K562 (cell line): ENCODE measurements at regions not wholly inside any gene's neighbourhood (a gene's known extent, or its start where the extent isn't known, plus 50 kb on each side); places are given as distances from the start of the nearest gene placed in this dataset.

Experiments used
- ATAC-seq: fragments of 200-7000 bp; cut with Tn5 transposase; 3 replicates; pipeline ENCODE4 v1.9.1; 2020; ENCODE audit warnings: moderate library complexity
- BruUV-seq: library from RNA; stranded (reverse); fragments of 400-500 nt; replicated peaks from 2 replicates; lab custom pipeline; 2021; lab: Mats Ljungman, UMichigan
- CTCF ChIA-PET: fragments of 300-600 bp; formaldehyde crosslinking; extraction: SDS; loops from one replicate; lab custom pipeline; 2021; ENCODE audit warnings: low intra/inter-chr PET ratio; lab: Yijun Ruan, JAX
- POLR2A ChIA-PET: fragments of 300-600, 350-650 bp; sonication (Branson Sonifier 250); formaldehyde crosslinking; extraction: SDS; loops from one replicate; lab custom pipeline; 2021; ENCODE audit warnings: antibody characterized with exemption, inconsistent platforms; lab: Yijun Ruan, JAX
- DNase-seq, 4 experiments: peaks; one replicate each; pipeline versions ENCODE4 v3.0.0 to v3.0.0-alpha.2; 2011 to 2018; ENCODE audit warnings: low spot score in 3 of 4, mixed read lengths in 3 of 4; ENCODE audit errors: extremely low read depth in 1 of 4
- FAIRE-seq: peaks from 2 replicates; lab custom pipeline; 2011; peaks lifted over from hg19 to GRCh38; lab: Jason Lieb, UNC
- H2AFZ ChIP-seq: 2 replicates; pipeline ENCODE4 v1.6.0; 2011; ENCODE audit warnings: low read depth, low read length, control low read depth, inconsistent platforms
- H3K27ac ChIP-seq: fragments of 200-600 bp; 3 replicates; pipeline ENCODE4 v1.8.0; 2011; ENCODE audit warnings: low read depth, mild to moderate bottlenecking, control low read depth, inconsistent platforms, low read length, moderate library complexity, mixed read lengths; ENCODE audit errors: extremely low read depth
- H3K27me3 ChIP-seq, 2 experiments: fragments of 300-600 bp in 1 of 2; 2 replicates in 1 of 2; 3 replicates in 1 of 2; pipeline versions ENCODE4 v1.6.0 to v1.8.0; 2011; ENCODE audit warnings: inconsistent platforms in 2 of 2, low read length in 2 of 2, mild to moderate bottlenecking in 1 of 2, mixed read lengths in 1 of 2, moderate library complexity in 1 of 2; ENCODE audit not compliant: control insufficient read depth in 2 of 2, insufficient read depth in 2 of 2
- H3K36me3 ChIP-seq: fragments of 300-600 bp; 3 replicates; pipeline ENCODE4 v1.8.0; 2011; ENCODE audit warnings: mild to moderate bottlenecking, low read length, inconsistent platforms; ENCODE audit not compliant: control insufficient read depth, insufficient read depth
- H3K4me1 ChIP-seq, 2 experiments: fragments of 200-600 bp in 1 of 2; replicated peaks in 1 of 2; 2 replicates in 1 of 2; 3 replicates in 1 of 2; pipeline versions ENCODE4 v1.5.1 to v1.8.0; 2011; ENCODE audit warnings: inconsistent platforms in 2 of 2, low read length in 2 of 2, mild to moderate bottlenecking in 1 of 2, mixed read lengths in 1 of 2, moderate library complexity in 1 of 2; ENCODE audit not compliant: control insufficient read depth in 2 of 2, insufficient read depth in 2 of 2
- H3K4me2 ChIP-seq: 2 replicates; pipeline ENCODE4 v1.6.1; 2011; ENCODE audit warnings: low read length, control low read depth, inconsistent platforms, mixed read lengths; ENCODE audit not compliant: insufficient read depth
- H3K4me3 ChIP-seq: fragments of 200-600 bp; sonication (generic), shearing (Covaris generic); 2 replicates; pipeline ENCODE4 v1.5.1; 2016; ENCODE audit warnings: control low read depth, inconsistent platforms
- H3K79me2 ChIP-seq: fragments of 200-600 bp; 3 replicates; pipeline ENCODE4 v1.8.0; 2011; ENCODE audit warnings: low read length, inconsistent platforms; ENCODE audit not compliant: control insufficient read depth, insufficient read depth
- H3K9ac ChIP-seq, 2 experiments: 2 replicates each; pipeline versions ENCODE4 v1.6.0 to v1.6.1; 2011; ENCODE audit warnings: low read depth in 2 of 2, low read length in 2 of 2, control low read depth in 1 of 2, inconsistent platforms in 1 of 2, mild to moderate bottlenecking in 1 of 2, mixed read lengths in 1 of 2; ENCODE audit not compliant: insufficient read depth in 1 of 2
- H3K9me1 ChIP-seq: one replicate; pipeline ENCODE4 v1.6.0; 2011; ENCODE audit warnings: inconsistent platforms, mild to moderate bottlenecking, low read length, moderate library complexity; ENCODE audit not compliant: control insufficient read depth, insufficient read depth
- H3K9me3 ChIP-seq: replicated peaks from 2 replicates; pipeline ENCODE4 v1.5.1; 2011; ENCODE audit warnings: low read depth, low read length, inconsistent platforms; ENCODE audit not compliant: control insufficient read depth, insufficient read depth
- H4K20me1 ChIP-seq: replicated peaks from 2 replicates; pipeline ENCODE4 v1.6.1; 2011; ENCODE audit warnings: low read length, inconsistent platforms, mixed read lengths; ENCODE audit not compliant: control insufficient read depth, insufficient read depth
- BCL6 ChIP-seq: fragments of 250-450 bp; sonication (Bioruptor Pico); IDR thresholded peaks from 2 replicates; pipeline ENCODE4 v1.4.0; 2020
- CAMTA2 ChIP-seq: fragments of 250-450 bp; sonication (Bioruptor Pico); conservative IDR thresholded peaks from 2 replicates; pipeline ENCODE4 v1.5.1; 2022
- CEBPB ChIP-seq: fragments of 450-650 bp; IDR thresholded peaks from 2 replicates; pipeline ENCODE4 v1.6.1; 2016; ENCODE audit warnings: missing genetic modification characterization, missing compliant biosample characterization
- CHCHD3 ChIP-seq: fragments of 250-450 bp; sonication (Bioruptor Pico); IDR thresholded peaks from 2 replicates; pipeline ENCODE4 v2.1.2; 2022; ENCODE audit warnings: mild to moderate bottlenecking
- FOXA3 ChIP-seq, 2 experiments: fragments of 450-650 bp in 1 of 2; sonication (generic) in 1 of 2; formaldehyde crosslinking; IDR thresholded peaks in 1 of 2; conservative IDR thresholded peaks in 1 of 2; 2 replicates each; pipeline versions ENCODE4 v1.4.0 to v1.8.0; 2020 to 2022; ENCODE audit warnings: mild to moderate bottlenecking in 2 of 2, missing genetic modification reagents in 1 of 2
- HDAC1 ChIP-seq, 2 experiments: fragments of 450-650 bp; IDR thresholded peaks; 2 replicates each; pipeline ENCODE4 v1.6.1; 2016 to 2017; ENCODE audit warnings: inconsistent platforms in 1 of 2, mild to moderate bottlenecking in 1 of 2, moderate library complexity in 1 of 2
- KAT7 ChIP-seq: sonication (generic); formaldehyde crosslinking; IDR thresholded peaks from 2 replicates; pipeline ENCODE4 v1.8.0; 2022; ENCODE audit warnings: missing genetic modification reagents, mild to moderate bottlenecking, borderline replicate concordance
- NBN ChIP-seq: fragments of 450-650 bp; IDR thresholded peaks from 2 replicates; pipeline ENCODE4 v1.6.1; 2016; ENCODE audit warnings: low read depth, mild to moderate bottlenecking
- NR4A1 ChIP-seq, 2 experiments: fragments of 250-450 bp in 1 of 2; fragments of 450-650 bp in 1 of 2; sonication (Bioruptor Pico) in 1 of 2; IDR thresholded peaks; 2 replicates each; pipeline versions ENCODE4 v1.4.0 to v1.6.1; 2016 to 2020; ENCODE audit warnings: mild to moderate bottlenecking in 2 of 2, missing compliant biosample characterization in 1 of 2, missing genetic modification characterization in 1 of 2, moderate library complexity in 1 of 2
- POLR3A ChIP-seq: IDR thresholded peaks from 2 replicates; pipeline ENCODE4 v1.6.1; 2011; ENCODE audit warnings: borderline replicate concordance, mild to moderate bottlenecking, moderate library complexity; ENCODE audit not compliant: insufficient read length, insufficient read depth; ENCODE audit errors: extremely low read depth
- RBM17 ChIP-seq: fragments of 200-400 bp; formaldehyde crosslinking; IDR thresholded peaks from 2 replicates; pipeline ENCODE4 v1.6.1; 2017; ENCODE audit warnings: low read depth, mild to moderate bottlenecking, low read length, borderline replicate concordance
- TSC22D4 ChIP-seq: fragments of 450-650 bp; IDR thresholded peaks from 2 replicates; pipeline ENCODE4 v1.6.1; 2016; ENCODE audit warnings: missing genetic modification characterization, missing biosample characterization, control low read depth
- ZFPM2 ChIP-seq: fragments of 250-450 bp; sonication (Bioruptor Pico); IDR thresholded peaks from 2 replicates; pipeline ENCODE4 v1.5.1; 2022; ENCODE audit warnings: mild to moderate bottlenecking
- ZNF12 ChIP-seq: sonication (generic); formaldehyde crosslinking; IDR thresholded peaks from 2 replicates; pipeline ENCODE4 v1.4.0; 2020; ENCODE audit warnings: mild to moderate bottlenecking, missing genetic modification reagents
- ZNF41 ChIP-seq: fragments of 250-450 bp; sonication (Bioruptor Pico); conservative IDR thresholded peaks from 2 replicates; pipeline ENCODE4 v1.4.0; 2020; ENCODE audit warnings: mild to moderate bottlenecking
- ZNF696 ChIP-seq: fragments of 250-450 bp; sonication (Bioruptor Pico); conservative IDR thresholded peaks from 2 replicates; pipeline ENCODE4 v1.4.0; 2020; ENCODE audit warnings: mild to moderate bottlenecking, moderate library complexity
- WGBS: fragments of 100-300 bp; shearing (Covaris generic); methylation state at CpG from one replicate; pipeline ENCODE4 v1.1.6; 2016; ENCODE audit warnings: low coverage, mixed read lengths; ENCODE audit not compliant: insufficient coverage; ENCODE audit errors: missing lambda C conversion rate; 5-methylcytosine and 5-hydroxymethylcytosine counted together
- in situ Hi-C: fragments of 300-500 bp; cut with MboI; formaldehyde crosslinking; loops from 4 replicates; pipeline ENCODE4 v1.15.0; 2018; ENCODE audit warnings: inconsistent platforms, mixed read lengths
- intact Hi-C: fragments of 100-400 bp; cut with micrococcal nuclease; formaldehyde crosslinking; loops from 2 replicates; pipeline ENCODE4 v1.14.2; 2022
- TF ChIP-seq, protein P1 (sequence below): fragments of 250-450 bp; sonication (Bioruptor Pico); IDR thresholded peaks from 2 replicates; pipeline ENCODE4 v1.8.0; 2021; ENCODE audit warnings: mild to moderate bottlenecking, moderate library complexity

DNA sequence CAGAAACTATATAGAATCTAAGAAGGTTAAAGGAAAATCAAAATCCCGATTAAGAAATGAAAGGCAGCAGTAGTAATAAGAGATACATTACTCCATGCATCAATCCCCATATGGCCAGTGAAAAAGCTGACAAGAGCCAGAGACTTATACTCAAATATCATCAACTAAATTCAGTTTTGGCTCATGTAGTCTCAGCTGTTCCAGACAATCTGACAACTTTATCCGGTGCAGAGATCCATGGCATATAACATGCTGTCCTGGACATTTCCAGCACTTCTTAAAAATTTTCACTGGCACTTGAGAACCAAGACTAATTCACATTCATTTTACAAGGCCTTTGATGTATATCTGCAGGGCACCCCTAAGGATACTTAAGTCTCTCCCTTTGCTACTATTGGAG, 255.7 kb upstream of the KLHL1 start:
- H3K36me3 ChIP-seq = no peaks in the 10 kb centered on the region
- no peak for ATAC-seq
- no TSS peak for BruUV-seq
- ChIA-PET CTCF (no interaction called here), POLR2A (no interaction called here)
- no peaks in the 10 kb centered on the region for H3K4me1 ChIP-seq
- H3K4me2 ChIP-seq = no peak overlapping the region
- H4K20me1 ChIP-seq = no peaks in the 10 kb centered on the region
- H3K9me3 ChIP-seq = no peaks in the 10 kb centered on the region
- TF ChIP-seq NBN (no peak), BCL6 (CRISPR knock-in tag) (no peak), ZNF696 (CRISPR knock-in tag) (no peak), HDAC1 (IDR thresholded peaks at IDR 0.05) (no peak), TSC22D4 (tag) (no peak), RBM17 (no peak)
- DNase-seq = no peak
- 0% methylated on average over 2 of the region's 2 CpGs for WGBS
- no peak overlapping the region for H3K4me3 ChIP-seq
- H3K79me2 ChIP-seq = no peaks in the 10 kb centered on the region
- H3K27me3 ChIP-seq = no peaks in the 10 kb centered on the region
- in situ Hi-C loops = no loop called here
- intact Hi-C loops = no loop called here
- no peak overlapping the region for H2AFZ ChIP-seq
- H3K27ac ChIP-seq = no peak overlapping the region
- no peak overlapping the region for H3K9ac ChIP-seq
- no peaks in the 10 kb centered on the region for H3K9me1 ChIP-seq
- FAIRE-seq = no peak

DNA sequence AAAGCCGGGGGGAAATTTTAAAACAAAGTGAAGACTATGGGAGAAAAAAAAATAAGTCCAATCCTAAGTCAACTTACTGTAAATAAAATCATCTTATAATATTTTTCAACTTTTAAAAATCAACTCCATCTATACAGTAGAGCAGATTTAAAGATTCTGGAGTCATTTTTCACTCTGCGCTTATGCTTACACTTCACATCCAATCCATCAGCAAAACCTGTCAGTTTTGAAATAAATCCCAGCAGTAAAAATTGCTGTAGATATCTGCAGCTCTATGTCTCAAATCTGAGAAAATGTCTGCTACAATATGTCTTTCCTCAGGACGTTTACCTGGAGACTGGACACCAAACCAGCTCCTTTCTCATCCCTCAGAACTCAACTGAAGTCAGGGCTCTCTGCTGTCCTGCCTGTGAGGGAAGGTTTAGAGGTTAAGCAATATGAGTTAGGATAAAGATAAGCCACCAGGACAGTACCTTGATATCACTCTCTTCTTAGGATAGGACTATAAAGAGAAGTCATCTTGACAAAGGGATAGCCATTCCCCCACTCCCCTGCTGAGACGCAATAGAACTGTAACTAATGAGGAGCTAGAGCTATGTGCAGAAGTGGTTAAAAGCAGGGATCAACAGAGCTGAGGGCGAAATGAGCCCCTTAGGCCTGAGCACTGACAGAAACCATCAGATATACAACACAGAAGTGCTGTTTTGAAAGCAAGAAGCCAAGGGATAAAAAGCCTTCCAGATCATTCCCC, 254.7 kb upstream of the KLHL1 start:
- Histone ChIP-seq H3K4me2 (no peak overlapping the region), H3K4me1 (no peaks in the 10 kb centered on the region), H3K9me3 (no peaks in the 10 kb centered on the region), H3K9me1 (no peaks in the 10 kb centered on the region), H3K4me3 (no peak overlapping the region), H2AFZ (no peak overlapping the region), H3K27ac (no peak overlapping the region), H3K9ac (no peak overlapping the region), H3K36me3 (no peaks in the 10 kb centered on the region), H3K27me3 (no peaks in the 10 kb centered on the region), H4K20me1 (no peaks in the 10 kb centered on the region), H3K79me2 (no peaks in the 10 kb centered on the region)
- 2% methylated on average over 5 of the region's 5 CpGs for WGBS
- DNase-seq = no peak
- FAIRE-seq = no peak
- ATAC-seq = no peak
- POLR2A ChIA-PET = no interaction called here
- CTCF ChIA-PET = no interaction called here
- in situ Hi-C loops = no loop called here
- intact Hi-C loops = no loop called here
- no TSS peak for BruUV-seq
- TF ChIP-seq NR4A1 (CRISPR knock-in tag; IDR thresholded peaks at IDR 0.05) (no peak), NR4A1 (tag; IDR thresholded peaks at IDR 0.05) (no peak), ZNF12 (CRISPR knock-in tag) (no peak), POLR3A (no peak), FOXA3 (CRISPR knock-in tag; conservative IDR thresholded peaks at IDR 0.05 in 1 of 2, IDR thresholded peaks at IDR 0.05 in 1 of 2) (no peak), ZNF41 (CRISPR knock-in tag) (no peak), CAMTA2 (no peak), ZFPM2 (CRISPR knock-in tag) (no peak), CEBPB (tag) (no peak), KAT7 (CRISPR knock-in tag) (no peak), CHCHD3 (CRISPR knock-in tag) (no peak)
- TF ChIP-seq, protein P1, sequence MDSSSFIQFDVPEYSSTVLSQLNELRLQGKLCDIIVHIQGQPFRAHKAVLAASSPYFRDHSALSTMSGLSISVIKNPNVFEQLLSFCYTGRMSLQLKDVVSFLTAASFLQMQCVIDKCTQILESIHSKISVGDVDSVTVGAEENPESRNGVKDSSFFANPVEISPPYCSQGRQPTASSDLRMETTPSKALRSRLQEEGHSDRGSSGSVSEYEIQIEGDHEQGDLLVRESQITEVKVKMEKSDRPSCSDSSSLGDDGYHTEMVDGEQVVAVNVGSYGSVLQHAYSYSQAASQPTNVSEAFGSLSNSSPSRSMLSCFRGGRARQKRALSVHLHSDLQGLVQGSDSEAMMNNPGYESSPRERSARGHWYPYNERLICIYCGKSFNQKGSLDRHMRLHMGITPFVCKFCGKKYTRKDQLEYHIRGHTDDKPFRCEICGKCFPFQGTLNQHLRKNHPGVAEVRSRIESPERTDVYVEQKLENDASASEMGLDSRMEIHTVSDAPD (CRISPR knock-in tag) = no peak
